Ovary (tissue), 7 donors: ENCODE measurements at regions not wholly inside any gene's neighbourhood (a gene's known extent, or its start where the extent isn't known, plus 50 kb on each side); places are given as distances from the start of the nearest gene placed in this dataset.
"Not testable (repeated sequence)": the region's sequence is repeated elsewhere in the genome, so short reads cannot be mapped to it uniquely, and the experiment has no call there.

Source experiments
- DNase-seq, 5 donors: peaks; one replicate each; pipeline ENCODE4 v3.0.0-alpha.2; 2019 to 2020
- H3K27ac ChIP-seq, 2 donors: fragments of 200-600 bp; one replicate each; pipeline versions ENCODE4 v1.5.1 to v1.8.0; 2019 to 2022
- H3K27me3 ChIP-seq: fragments of 200-600 bp; one replicate; pipeline ENCODE4 v1.8.0; 2022
- H3K36me3 ChIP-seq: fragments of 200-600 bp; sonication (generic); one replicate; pipeline ENCODE4 v1.5.1; 2019
- H3K4me1 ChIP-seq: one replicate; pipeline ENCODE4 v1.8.1; 2013; ENCODE audit warnings: mild to moderate bottlenecking, moderate library complexity; ENCODE audit not compliant: insufficient read depth
- H3K4me3 ChIP-seq: fragments of 200-600 bp; sonication (generic); one replicate; pipeline ENCODE4 v1.5.1; 2017
- H3K9me3 ChIP-seq, 2 donors: fragments of 200-600 bp in 1 of 2; sonication (generic) in 1 of 2; one replicate each; pipeline versions ENCODE4 v1.5.1 to v1.8.1; 2013 to 2019; ENCODE audit warnings: mild to moderate bottlenecking in 1 of 2, moderate library complexity in 1 of 2
- CTCF ChIP-seq, 3 donors: fragments of 450-650 bp in 2 of 3; fragments of 200-600 bp in 1 of 3; IDR thresholded peaks; one replicate each; pipeline versions ENCODE4 v1.5.1 to v1.8.0; 2016 to 2022; ENCODE audit warnings: antibody characterized with exemption in 3 of 3, mild to moderate bottlenecking in 1 of 3
- EP300 ChIP-seq: sonication (generic); formaldehyde crosslinking; IDR thresholded peaks from one replicate; pipeline ENCODE4 v1.6.1; 2017; ENCODE audit warnings: antibody characterized with exemption
- POLR2A ChIP-seq: fragments of 450-650 bp; IDR thresholded peaks from one replicate; pipeline ENCODE4 v1.6.1; 2017; ENCODE audit warnings: antibody characterized with exemption, mild to moderate bottlenecking, moderate library complexity
- WGBS, 3 donors: extraction: QIAGEN DNeasy Blood & Tissue Kit in 1 of 3; methylation state at CpG; one replicate each; pipeline versions ENCODE4 v1.1.5 to v1.1.7; 2013 to 2017; 5-methylcytosine and 5-hydroxymethylcytosine counted together
- intact Hi-C, 4 donors: fragments of 100-400 bp; cut with DNase I; formaldehyde crosslinking; loops; one replicate each; pipeline versions ENCODE4 v1.11.0 to v1.15.1; 2022 to 2023
- donor health status: DM: no; HTN: no; CAD: no; lungs with moderate emphysema.
- donor health status: DM: no; HTN: no; CAD: no.
- donor health status: Bipolar disorder and iron deficiency.
- donor health status: DM: no; HTN: no; CAD: no.
- donor health status: DM: yes; HTN: yes; CAD: no.

GRCh38 chr15:21267671-21268395 is 172.5 kb downstream of the POTEB3 start:
- Histone ChIP-seq H3K27me3 (no peaks in the 10 kb centered on the region), H3K9me3 (no peaks in the 10 kb centered on the region), H3K27ac (no peak overlapping the region), H3K4me3 (no peak overlapping the region), H3K4me1 (no peaks in the 10 kb centered on the region), H3K36me3 (no peaks in the 10 kb centered on the region)
- intact Hi-C loops: no loop called here
- 73 to 75% (median 74%) methylated on average over 4 of the region's 4 CpGs for WGBS, 3 donors
- DNase-seq: no peak
- TF ChIP-seq EP300: no peak
- no peak for TF ChIP-seq POLR2A
- TF ChIP-seq CTCF (IDR thresholded peaks at IDR 0.05): no peak

DNA sequence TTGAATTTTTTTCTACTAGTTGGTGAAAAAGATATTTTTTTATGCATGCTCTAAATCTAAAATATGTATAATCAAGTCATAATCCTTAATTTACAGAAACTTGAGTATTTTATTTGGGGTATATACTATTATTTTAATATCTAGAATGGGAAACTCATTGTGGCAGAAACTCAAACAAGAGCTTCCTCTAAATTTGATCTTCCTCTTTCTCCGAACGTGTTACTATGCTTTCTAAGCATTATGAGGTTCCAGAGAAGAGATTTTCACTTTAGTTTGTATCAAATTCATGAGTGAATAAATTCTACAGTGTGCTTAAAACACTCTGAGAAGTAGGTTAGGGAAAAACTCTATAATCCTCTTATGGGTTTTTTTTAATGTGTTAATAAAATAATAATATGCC is 173.1 kb downstream of the POTEB3 start:
- H3K4me1 ChIP-seq: no peaks in the 10 kb centered on the region
- intact Hi-C loops: no loop called here
- H3K9me3 ChIP-seq: no peaks in the 10 kb centered on the region
- no peaks in the 10 kb centered on the region for H3K36me3 ChIP-seq
- no peak overlapping the region for H3K4me3 ChIP-seq
- no peaks in the 10 kb centered on the region for H3K27me3 ChIP-seq
- 5 to 40% (median 12%) methylated on average over 2 of the region's 2 CpGs for WGBS, 3 donors
- TF ChIP-seq CTCF (IDR thresholded peaks at IDR 0.05) (no peak), POLR2A (no peak), EP300 (no peak)
- no peak overlapping the region for H3K27ac ChIP-seq
- no peak for DNase-seq

GRCh38 chr15:21265628-21266027 is 174.7 kb downstream of the POTEB3 start:
- DNase-seq, intact Hi-C loops: not testable (repeated sequence)

GRCh38 chr15:21262851-21263425 is 177.4 kb downstream of the POTEB3 start:
- WGBS, 3 donors: 79 to 85% (median 85%) methylated on average over 12 of the region's 12 CpGs
- TF ChIP-seq CTCF (IDR thresholded peaks at IDR 0.05): no peak
- TF ChIP-seq EP300: no peak
- TF ChIP-seq POLR2A: no peak
- H3K4me3 ChIP-seq: no peak overlapping the region
- H3K27me3 ChIP-seq: no peaks in the 10 kb centered on the region
- H3K27ac ChIP-seq: no peak overlapping the region
- H3K36me3 ChIP-seq: no peaks in the 10 kb centered on the region
- no peaks in the 10 kb centered on the region for H3K9me3 ChIP-seq
- intact Hi-C loops: no loop called here
- DNase-seq: no peak
- H3K4me1 ChIP-seq: no peaks in the 10 kb centered on the region

More at GRCh38 chr15:21265628-21266027, 174.7 kb downstream of the POTEB3 start:
- 56 to 71% (median 67%) methylated on average over 3 of the region's 3 CpGs for WGBS, 3 donors
- H3K27ac ChIP-seq, H3K36me3 ChIP-seq, H3K27me3 ChIP-seq, H3K9me3 ChIP-seq, H3K4me1 ChIP-seq, H3K4me3 ChIP-seq: not testable (repeated sequence)
